ENCODE measurements at regions not wholly inside any gene's neighbourhood (a gene's known extent, or its start where the extent isn't known, plus 50 kb on each side); places are given as distances from the start of the nearest gene placed in this dataset.

GRCh38 chr4:29521281-29521680 lies 1198.9 kb upstream of the PCDH7 start:
- DNase-seq (ENCODE audit: low read depth): no peak

DNA sequence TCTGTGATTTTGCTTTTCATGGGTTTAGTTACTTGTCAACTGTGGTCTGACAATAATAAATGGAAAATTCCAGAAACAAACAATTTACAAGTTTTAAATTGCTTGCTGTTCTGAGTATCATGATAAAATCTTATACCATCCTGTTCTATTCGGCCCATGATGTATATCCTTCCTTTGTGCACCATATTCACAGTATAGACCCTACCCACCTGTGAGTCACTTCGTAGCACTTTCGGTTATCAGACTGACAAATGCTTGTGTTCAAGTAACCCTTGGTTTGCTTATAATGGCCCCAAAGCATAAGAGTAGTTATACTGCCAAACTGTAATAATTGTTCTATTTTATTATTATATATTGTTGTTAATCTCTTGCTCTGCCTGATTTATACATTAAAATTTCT lies 1183.4 kb upstream of the PCDH7 start:
- DNase-seq (ENCODE audit: low read depth): no peak

DNA sequence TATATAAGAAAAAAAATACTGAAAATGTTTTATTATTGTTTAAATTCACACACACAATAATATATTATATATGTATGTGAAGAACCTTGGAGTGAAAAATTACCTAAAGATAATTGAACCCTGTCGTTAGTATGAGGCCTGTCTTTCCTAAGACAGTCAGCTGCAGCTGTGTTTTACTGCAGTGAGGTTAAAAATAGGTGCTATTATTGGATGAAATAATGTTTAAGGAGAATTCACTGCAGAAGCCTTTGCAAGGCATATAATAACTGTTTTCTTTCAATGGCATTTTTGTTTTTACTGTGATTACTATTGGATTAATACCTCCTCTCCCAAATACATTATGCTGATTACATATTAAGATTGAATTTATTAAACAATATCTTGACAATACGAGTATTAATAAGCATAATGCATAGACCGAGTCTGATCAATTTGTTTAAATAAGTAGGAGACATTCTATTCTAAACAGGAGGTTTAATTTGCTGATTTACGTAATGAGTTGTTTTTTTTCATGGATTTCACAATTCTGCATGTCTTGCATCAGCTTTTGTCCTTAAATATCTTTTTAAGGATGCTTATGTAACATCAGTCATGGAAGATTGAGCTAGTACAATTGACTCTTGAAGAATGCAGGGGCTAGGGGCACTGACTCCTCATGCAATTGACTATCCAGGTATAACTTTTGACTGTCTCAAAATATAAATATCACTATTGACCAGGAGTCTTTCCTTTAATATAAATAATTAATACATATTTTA lies 1181.1 kb upstream of the PCDH7 start:
- DNase-seq (ENCODE audit: low read depth): no peak

GRCh38 chr4:29540439-29541102 lies 1179.6 kb upstream of the PCDH7 start:
- DNase-seq (ENCODE audit: low read depth): no peak

DNA sequence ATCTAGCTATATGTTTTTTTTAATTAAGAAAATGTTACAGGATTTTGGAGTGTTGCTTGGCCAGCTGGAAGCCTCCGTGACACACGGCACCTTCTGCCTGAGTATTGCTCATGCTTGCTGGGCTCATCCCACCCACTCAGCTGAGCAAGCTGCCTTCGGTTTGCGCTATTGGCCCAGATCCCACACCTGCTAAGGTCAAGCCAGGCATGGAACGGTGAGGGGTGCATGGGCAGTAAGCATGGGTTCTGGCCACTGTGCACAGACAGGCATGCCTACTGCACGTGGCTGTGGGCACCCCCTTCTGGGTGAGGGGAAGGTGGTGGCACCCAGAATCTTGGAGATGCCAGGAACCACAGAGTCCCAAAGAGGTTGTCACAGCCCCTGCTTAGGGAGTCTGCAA lies 1178.4 kb upstream of the PCDH7 start:
- DNase-seq (ENCODE audit: low read depth): no peak

DNA sequence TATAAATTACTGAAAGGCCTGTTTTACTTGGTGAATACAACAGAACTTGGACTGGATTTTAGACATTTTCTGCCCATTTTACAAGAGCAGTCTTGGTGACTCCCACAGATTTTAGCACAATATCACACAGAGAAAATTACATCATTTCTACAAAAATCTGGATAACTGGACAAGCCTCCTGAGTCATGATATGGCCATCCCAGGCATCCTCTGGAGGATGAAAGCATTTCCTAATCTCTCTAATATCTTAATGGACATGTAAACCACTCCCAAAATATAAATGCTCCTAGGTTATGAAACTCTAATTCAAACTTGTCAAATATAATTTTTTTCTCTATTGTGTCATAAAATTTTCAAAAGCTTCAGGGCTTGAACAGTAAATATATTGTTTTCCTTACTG lies 1170.8 kb upstream of the PCDH7 start:
- DNase-seq (ENCODE audit: low read depth): no peak

DNA sequence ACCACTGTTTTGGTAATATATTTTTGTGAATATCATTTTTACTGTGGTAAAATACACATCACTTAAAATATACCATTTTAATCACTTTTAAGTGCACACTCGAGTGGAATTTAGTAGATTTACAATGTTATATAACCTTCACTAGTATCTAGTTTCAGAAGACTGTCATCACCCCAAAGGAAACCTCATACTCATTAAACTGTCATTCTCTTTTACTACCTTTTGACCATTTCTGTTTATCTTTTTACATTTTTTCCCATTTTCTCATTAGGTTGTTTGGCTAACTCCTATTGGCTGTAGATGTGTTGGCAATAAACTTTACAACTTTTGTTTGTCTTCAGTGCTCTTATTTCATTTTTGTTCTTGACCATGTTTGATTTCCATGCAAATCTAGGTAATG lies 1168.3 kb upstream of the PCDH7 start:
- no peak for DNase-seq (ENCODE audit: low read depth)

- no peak for DNase-seq (ENCODE audit: low read depth)
Observed at GRCh38 chr4:29553846-29554245, 1166.3 kb upstream of the PCDH7 start.

DNA sequence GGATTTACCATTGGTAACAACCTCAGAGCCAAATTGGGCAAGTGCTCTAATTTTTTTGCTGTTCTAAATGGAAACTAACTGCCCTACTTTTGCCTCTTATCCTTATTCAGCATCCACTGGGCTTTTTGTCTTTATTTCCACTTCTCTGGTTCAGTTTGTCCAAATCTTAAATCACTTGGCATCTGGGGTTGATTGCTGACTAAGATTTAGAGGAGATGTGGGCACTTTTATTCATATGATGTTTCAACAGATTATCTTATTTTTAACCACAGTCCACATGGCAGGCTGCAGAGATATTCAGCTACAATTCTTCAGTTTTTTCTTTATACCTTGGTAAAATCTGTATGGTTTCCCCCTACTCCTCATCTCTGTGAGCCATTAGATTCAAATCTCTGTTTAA lies 1161.4 kb upstream of the PCDH7 start:
- DNase-seq (ENCODE audit: low read depth): no peak

GRCh38 chr4:29559286-29559685 lies 1160.9 kb upstream of the PCDH7 start:
- DNase-seq (ENCODE audit: low read depth): no peak

GRCh38 chr4:29560452-29560851 lies 1159.7 kb upstream of the PCDH7 start:
- DNase-seq (ENCODE audit: low read depth): no peak

GRCh38 chr4:29565256-29565655 lies 1154.9 kb upstream of the PCDH7 start:
- DNase-seq (ENCODE audit: low read depth): no peak

DNA sequence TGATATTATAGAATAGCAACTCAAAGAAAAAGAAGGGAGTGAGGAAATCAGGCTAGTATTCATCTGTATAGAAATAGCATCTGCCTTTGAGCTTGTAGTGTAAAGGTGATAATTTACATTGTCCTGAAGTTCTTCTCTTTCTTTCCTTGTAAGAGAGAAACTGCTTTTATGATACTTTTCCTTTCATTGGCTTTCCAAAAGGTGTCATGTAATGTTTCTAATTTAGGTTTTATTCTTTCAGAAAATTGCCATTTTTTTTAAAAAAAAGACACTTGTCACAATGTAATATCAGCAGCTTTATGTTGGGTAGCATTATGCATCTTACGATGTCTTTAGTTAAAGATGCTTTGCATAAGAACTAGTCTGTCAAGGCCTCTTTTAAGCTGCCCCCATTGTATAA lies 1153.8 kb upstream of the PCDH7 start:
- no peak for DNase-seq (ENCODE audit: low read depth)

DNA sequence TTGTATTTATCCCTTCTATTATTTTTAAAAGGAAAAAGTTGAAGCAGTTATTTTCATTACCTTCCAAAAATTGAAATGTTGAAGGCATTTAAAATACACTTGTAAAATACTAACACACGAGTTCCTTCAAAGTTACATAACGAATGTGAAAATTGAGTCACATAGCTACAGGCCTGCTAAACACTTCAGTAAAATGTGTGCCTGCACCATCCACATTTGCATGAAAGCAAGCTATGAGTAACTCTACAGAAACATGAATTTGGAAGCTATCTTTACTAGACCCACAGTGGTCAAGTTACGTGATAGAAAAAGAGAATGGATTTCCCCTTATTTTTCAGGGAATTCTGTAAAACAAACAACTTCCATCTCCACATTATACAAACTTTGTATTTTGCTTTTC lies 1148.8 kb upstream of the PCDH7 start:
- no peak for DNase-seq (ENCODE audit: low read depth)

DNA sequence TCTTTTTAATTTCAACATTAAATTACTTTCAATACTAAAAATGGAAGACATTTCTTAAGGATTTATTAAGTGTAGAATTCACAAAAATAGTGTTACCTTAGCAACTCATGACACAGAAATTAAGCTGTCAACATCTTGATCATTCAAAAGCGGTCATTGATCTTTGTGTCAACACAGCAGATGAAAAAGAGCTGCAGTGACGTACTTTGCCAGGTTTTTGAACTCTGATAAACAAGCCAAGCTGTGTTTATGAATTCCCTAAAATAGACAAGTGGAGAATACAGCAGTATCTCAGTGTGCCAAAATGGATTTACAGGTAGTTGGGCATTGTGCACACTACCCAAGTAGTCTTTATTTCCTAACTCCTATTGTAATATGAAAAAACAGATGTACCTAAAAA lies 1141.8 kb upstream of the PCDH7 start:
- DNase-seq (ENCODE audit: low read depth): no peak

DNA sequence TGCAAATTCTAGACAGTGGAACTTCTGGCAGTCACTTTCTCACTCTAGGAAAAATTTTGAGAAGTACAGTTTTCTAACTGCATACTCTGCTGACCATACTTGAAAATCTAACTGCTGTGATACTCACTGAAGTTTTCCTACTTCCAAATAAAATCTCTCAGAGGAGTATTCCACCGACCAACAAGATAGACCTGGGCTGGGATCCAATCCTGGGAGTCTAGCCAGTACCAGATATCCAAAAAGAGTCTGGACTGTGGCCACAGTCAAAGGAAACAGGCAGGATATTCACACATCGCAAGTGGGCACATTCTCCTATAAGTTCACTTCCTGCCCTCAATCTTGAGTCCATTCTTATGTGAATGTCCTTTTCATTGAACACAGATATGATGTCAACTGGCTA lies 1138.7 kb upstream of the PCDH7 start:
- no peak for DNase-seq (ENCODE audit: low read depth)

DNA sequence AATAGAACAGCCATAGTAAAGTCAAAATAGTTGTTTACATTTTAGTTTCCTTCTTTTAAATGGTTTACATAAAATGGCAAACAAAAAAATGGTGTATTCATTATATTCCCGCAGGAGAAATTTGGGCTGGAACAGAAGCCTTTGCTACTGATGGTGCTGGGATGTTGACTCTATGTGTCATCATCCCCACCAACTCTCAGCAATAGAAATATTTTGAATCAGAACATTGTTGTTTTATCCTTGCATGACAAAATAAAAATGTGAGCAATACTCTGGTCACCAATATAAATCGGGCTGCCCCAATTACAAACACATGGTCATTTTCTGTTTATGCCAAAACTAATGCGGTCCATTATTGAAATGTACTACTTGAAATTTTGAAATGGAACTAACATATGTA lies 1131.6 kb upstream of the PCDH7 start:
- DNase-seq (ENCODE audit: low read depth): no peak

DNA sequence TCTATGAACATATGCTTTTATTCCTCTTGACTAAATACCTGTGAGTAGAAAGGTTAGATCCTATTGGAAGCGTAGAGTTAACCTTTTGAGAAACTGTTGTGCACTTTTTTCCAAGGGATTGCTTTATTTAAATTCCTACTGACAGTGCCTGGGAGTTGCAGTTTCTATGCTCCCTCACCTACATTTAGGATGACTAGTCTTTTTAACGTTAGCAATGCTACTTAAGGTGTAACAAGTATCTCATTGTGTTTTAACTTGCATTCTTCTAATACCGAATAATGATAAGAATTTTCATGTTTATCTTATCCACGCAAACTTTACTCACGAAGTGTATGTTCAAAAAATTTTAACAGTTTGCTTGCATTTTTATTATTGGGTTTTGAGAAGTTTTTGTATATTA lies 1123.9 kb upstream of the PCDH7 start:
- no peak for DNase-seq (ENCODE audit: low read depth)

- DNase-seq (ENCODE audit: low read depth): no peak
Observed at GRCh38 chr4:29619168-29619567, 1101.0 kb upstream of the PCDH7 start.

- no peak for DNase-seq (ENCODE audit: low read depth)
Observed at GRCh38 chr4:29632199-29632598, 1088.0 kb upstream of the PCDH7 start.

DNA sequence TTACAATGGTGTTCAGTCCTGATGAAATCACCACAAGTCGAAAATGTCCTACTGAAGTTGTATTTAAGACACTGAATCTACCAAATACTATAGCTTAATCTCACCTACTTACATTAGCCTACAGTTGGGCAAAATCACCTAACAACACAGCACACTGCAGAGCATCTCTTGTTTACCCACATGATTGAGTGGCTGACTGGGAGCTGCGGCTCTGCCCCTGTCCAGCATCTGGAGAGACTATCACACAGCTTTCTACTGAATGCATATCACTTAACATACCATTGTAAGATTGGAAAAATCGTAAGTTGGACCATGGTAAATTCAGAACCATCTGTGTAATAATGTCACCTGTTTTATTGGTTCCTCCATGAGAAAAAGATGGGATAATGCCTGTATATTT lies 1083.2 kb upstream of the PCDH7 start:
- no peak for DNase-seq (ENCODE audit: low read depth)

DNA sequence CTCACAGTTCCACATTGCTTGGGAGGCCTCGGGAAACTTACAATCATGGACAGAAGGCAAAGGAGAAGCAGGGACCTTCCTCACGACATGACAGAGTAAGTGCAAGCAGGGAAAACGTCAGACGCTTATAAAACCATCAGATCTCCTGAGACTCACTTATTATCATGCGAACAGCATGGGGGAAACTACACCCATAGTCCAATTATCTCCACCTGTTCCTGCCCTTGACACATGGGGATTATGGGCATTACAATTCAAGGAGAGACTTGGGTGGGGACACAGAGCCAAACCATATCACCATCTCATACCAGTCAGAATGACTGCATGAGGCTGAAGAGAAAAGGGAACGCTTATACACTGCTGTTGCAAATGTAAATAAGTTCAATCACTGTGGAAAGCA lies 1066.9 kb upstream of the PCDH7 start:
- DNase-seq (ENCODE audit: low read depth): no peak

GRCh38 chr4:29680644-29681043 lies 1039.5 kb upstream of the PCDH7 start:
- DNase-seq (ENCODE audit: low read depth): no peak

- DNase-seq (ENCODE audit: low read depth): no peak
Observed at GRCh38 chr4:29704059-29704458, 1016.1 kb upstream of the PCDH7 start.

Measured in activated T-cell treated with anti-CD3 and anti-CD28 coated beads for 48 hours (primary cell).